ENCODE measurements at regions not wholly inside any gene's neighbourhood (a gene's known extent, or its start where the extent isn't known, plus 50 kb on each side); places are given as distances from the start of the nearest gene placed in this dataset.

- ChIA-PET CTCF (no interaction called here), RAD21 (ENCODE audit: unreplicated experiment) (no interaction called here), POLR2A (no interaction called here), SMC1A (ENCODE audit: uncharacterized antibody, unreplicated experiment) (interaction anchor here (0.6 kb wide), 2 partner anchors 448 to 1487 kb away, joined by 3 to 4 read pairs; no protein-coding TSS in a partner anchor)
- Histone ChIP-seq H3K79me2 (ENCODE audit: control insufficient read depth, insufficient read depth, low read length) (no peaks in the 10 kb centered on the region), H3K27me3 (replicated peaks in 1 of 2; ENCODE audit: control insufficient read depth in 2 of 2, insufficient read depth in 2 of 2, low read length in 1 of 2) (no peaks in the 10 kb centered on the region), H3K4me1 (ENCODE audit: control insufficient read depth, insufficient read depth, low read length) (no peaks in the 10 kb centered on the region), H3K9me3 (replicated peaks; ENCODE audit: control insufficient read depth, insufficient read depth, low read length) (no peaks in the 10 kb centered on the region), H3K9ac (ENCODE audit: control insufficient read depth, insufficient read depth, low read length) (no peak overlapping the region), H3K27ac (ENCODE audit: control insufficient read depth, insufficient read depth) (no peak overlapping the region), H4K20me1 (ENCODE audit: control insufficient read depth, insufficient read depth) (no peaks in the 10 kb centered on the region), H3K4me2 (ENCODE audit: control insufficient read depth, insufficient read depth) (no peak overlapping the region), H3K36me3 (ENCODE audit: control insufficient read depth in 2 of 2, insufficient read depth in 2 of 2, low read length in 1 of 2) (no peaks in the 10 kb centered on the region), H2AFZ (ENCODE audit: control insufficient read depth, low read depth, low read length) (no peak overlapping the region), H3K4me3 (no peak overlapping the region)
- WGBS (ENCODE audit: insufficient coverage, insufficient replicate concordance, low lambda C conversion rate, missing lambda C conversion rate): 67% methylated on average over 1 of the region's 1 CpG
- no peak for DNase-seq (ENCODE audit: low read depth, low spot score)
- FAIRE-seq: no peak
- TF ChIP-seq EED (IDR thresholded peaks at IDR 0.05; ENCODE audit: low read depth) (no peak), NFIC (IDR thresholded peaks at IDR 0.05; ENCODE audit: low read depth, low read length) (no peak), BCL11A (IDR thresholded peaks at IDR 0.05; ENCODE audit: low read depth, low read length) (no peak), MXI1 (IDR thresholded peaks at IDR 0.05; ENCODE audit: low read depth, low read length) (no peak), POLR2A (IDR thresholded peaks at IDR 0.05; ENCODE audit: low read depth, low read length) (no peak), POU2F2 (IDR thresholded peaks at IDR 0.05; ENCODE audit: borderline replicate concordance, low read depth, low read length) (no peak), ASH2L (IDR thresholded peaks at IDR 0.05; ENCODE audit: borderline replicate concordance, low read depth) (no peak), BRCA1 (IDR thresholded peaks at IDR 0.05; ENCODE audit: low read depth, low read length) (no peak), SRF (IDR thresholded peaks at IDR 0.05; ENCODE audit: low read depth in 2 of 2, low read length in 2 of 2) (no peak), NFYB (IDR thresholded peaks at IDR 0.05; ENCODE audit: insufficient read depth, low read depth, low read length) (no peak), RUNX3 (IDR thresholded peaks at IDR 0.05; ENCODE audit: low read length) (no peak)
- in situ Hi-C loops (cut with MboI): no loop called here
- BruUV-seq (replicated peaks): no TSS peak
- no peak for ATAC-seq
- intact Hi-C loops (cut with micrococcal nuclease; ENCODE audit: unreplicated experiment): no loop called here
Measured at GRCh38 chr13:68019901-68020300, 789.8 kb upstream of the PCDH9 start.

GRCh38 chr13:68009546-68009945 is 779.4 kb upstream of the PCDH9 start:
- ChIA-PET RAD21 (ENCODE audit: unreplicated experiment) (no interaction called here), POLR2A (no interaction called here), SMC1A (ENCODE audit: uncharacterized antibody, unreplicated experiment) (no interaction called here), CTCF (interaction anchor here (1.7 kb wide), 1 partner anchor 9 kb away, joined by 4 read pairs; no protein-coding TSS in a partner anchor)
- 12% methylated on average over 3 of the region's 3 CpGs for WGBS (ENCODE audit: insufficient coverage, insufficient replicate concordance, low lambda C conversion rate, missing lambda C conversion rate)
- intact Hi-C loops (cut with micrococcal nuclease; ENCODE audit: unreplicated experiment) (no loop called here), in situ Hi-C loops (cut with MboI) (no loop called here)
- H4K20me1 ChIP-seq (ENCODE audit: control insufficient read depth, insufficient read depth): no peaks in the 10 kb centered on the region
- no peak overlapping the region for H3K27ac ChIP-seq (ENCODE audit: control insufficient read depth, insufficient read depth)
- no peaks in the 10 kb centered on the region for H3K9me3 ChIP-seq (replicated peaks; ENCODE audit: control insufficient read depth, insufficient read depth, low read length)
- H3K4me1 ChIP-seq (ENCODE audit: control insufficient read depth, insufficient read depth, low read length): no peaks in the 10 kb centered on the region
- H3K9ac ChIP-seq (ENCODE audit: control insufficient read depth, insufficient read depth, low read length): no peak overlapping the region
- H2AFZ ChIP-seq (ENCODE audit: control insufficient read depth, low read depth, low read length): no peak overlapping the region
- FAIRE-seq (no peak), ATAC-seq (no peak), DNase-seq (ENCODE audit: low read depth, low spot score) (no peak)
- no TSS peak for BruUV-seq (replicated peaks)
- H3K4me2 ChIP-seq (ENCODE audit: control insufficient read depth, insufficient read depth): no peak overlapping the region
- H3K36me3 ChIP-seq (ENCODE audit: control insufficient read depth in 2 of 2, insufficient read depth in 2 of 2, low read length in 1 of 2): no peaks in the 10 kb centered on the region
- no peaks in the 10 kb centered on the region for H3K27me3 ChIP-seq (replicated peaks in 1 of 2; ENCODE audit: control insufficient read depth in 2 of 2, insufficient read depth in 2 of 2, low read length in 1 of 2)
- no peaks in the 10 kb centered on the region for H3K79me2 ChIP-seq (ENCODE audit: control insufficient read depth, insufficient read depth, low read length)
- no peak overlapping the region for H3K4me3 ChIP-seq
- TF ChIP-seq EED (IDR thresholded peaks at IDR 0.05; ENCODE audit: low read depth) (no peak), USF2 (IDR thresholded peaks at IDR 0.05; ENCODE audit: borderline replicate concordance, low read depth, low read length) (no peak), MEF2B (IDR thresholded peaks at IDR 0.05; ENCODE audit: partially characterized antibody, poor library complexity, severe bottlenecking) (no peak), WRNIP1 (IDR thresholded peaks at IDR 0.05; ENCODE audit: borderline replicate concordance, low read depth, low read length) (no peak), REST (IDR thresholded peaks at IDR 0.05; ENCODE audit: low read depth, low read length) (no peak), CHD1 (IDR thresholded peaks at IDR 0.05; ENCODE audit: low read depth, low read length) (no peak), MTA2 (IDR thresholded peaks at IDR 0.05; ENCODE audit: low read depth) (no peak)
